ENCODE measurements at regions not wholly inside any gene's neighbourhood (a gene's known extent, or its start where the extent isn't known, plus 50 kb on each side); places are given as distances from the start of the nearest gene placed in this dataset.

GRCh38 chr11:109133159-109133558 lies 288.8 kb upstream of the C11orf87 start:
- DNase-seq: no peak
- H4K12ac ChIP-seq (ENCODE audit: low read depth, low read length): no peak overlapping the region
- H3K27ac ChIP-seq (ENCODE audit: low read depth, low read length): no peak overlapping the region
- no peak overlapping the region for H4K91ac ChIP-seq (ENCODE audit: low read depth, low read length)
- H3K27me3 ChIP-seq (ENCODE audit: insufficient read depth, low read length): no peaks in the 10 kb centered on the region
- no CpG with 5 or more reads among the region's 4 CpGs for WGBS (ENCODE audit: extremely low coverage, insufficient coverage, insufficient read length)
- no peak overlapping the region for H3K14ac ChIP-seq (ENCODE audit: low read length)
- no peaks in the 10 kb centered on the region for H3K79me2 ChIP-seq (ENCODE audit: control insufficient read depth, insufficient read depth, low read length, poor library complexity)
- no peak overlapping the region for H3K4ac ChIP-seq (ENCODE audit: low read depth, low read length)
- H2AK5ac ChIP-seq (ENCODE audit: low read length): no peak overlapping the region
- H4K8ac ChIP-seq (ENCODE audit: low read depth, low read length): no peak overlapping the region
- no peak overlapping the region for H3K4me2 ChIP-seq (ENCODE audit: low read length)
- H3K9ac ChIP-seq (ENCODE audit: low read length): no peak overlapping the region
- H3K4me1 ChIP-seq (ENCODE audit: control insufficient read depth in 1 of 2, insufficient read depth in 2 of 2, low read length in 2 of 2): no peaks in the 10 kb centered on the region
- H3K9me3 ChIP-seq (ENCODE audit: insufficient read depth, low read depth, low read length): no peaks in the 10 kb centered on the region
- H2BK12ac ChIP-seq (ENCODE audit: low read length): no peak overlapping the region
- no peak overlapping the region for H3K4me3 ChIP-seq (ENCODE audit: low read depth, low read length)
- H2AFZ ChIP-seq (ENCODE audit: insufficient read depth, low read length, poor library complexity): no peak overlapping the region
- no peaks in the 10 kb centered on the region for H3K36me3 ChIP-seq (ENCODE audit: control insufficient read depth in 1 of 2, insufficient read depth in 2 of 2, low read length in 2 of 2)
- no peaks in the 10 kb centered on the region for H3K79me1 ChIP-seq (ENCODE audit: low read length)
- H3K18ac ChIP-seq (ENCODE audit: low read length): no peak overlapping the region
- no peak overlapping the region for H2BK5ac ChIP-seq (ENCODE audit: low read depth, low read length, poor library complexity)
- no peak overlapping the region for H2BK120ac ChIP-seq (ENCODE audit: insufficient read depth, low read length, poor library complexity)
- no peak overlapping the region for H3K23ac ChIP-seq (ENCODE audit: low read length)

DNA sequence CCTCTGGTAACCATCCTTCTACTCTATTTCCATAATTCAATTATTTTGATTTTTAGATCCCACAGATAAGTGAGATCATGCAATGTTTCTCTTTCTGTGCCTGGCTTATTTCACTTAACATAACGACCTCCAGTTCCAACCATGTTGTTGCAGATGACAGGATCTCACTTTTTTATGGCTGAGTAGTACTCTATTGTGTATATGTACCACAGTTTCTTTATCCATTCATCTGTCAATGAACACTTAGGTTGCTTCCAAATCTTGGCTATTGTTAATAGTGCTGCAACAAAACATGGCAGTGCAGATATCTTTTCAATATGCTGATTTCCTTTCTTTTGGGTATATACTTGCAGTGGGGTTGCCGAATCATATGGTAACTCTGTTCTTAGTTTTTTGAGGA lies 286.4 kb upstream of the C11orf87 start:
- no peak overlapping the region for H2BK5ac ChIP-seq (ENCODE audit: low read depth, low read length, poor library complexity)
- H3K79me2 ChIP-seq (ENCODE audit: control insufficient read depth, insufficient read depth, low read length, poor library complexity): no peaks in the 10 kb centered on the region
- no CpG with 5 or more reads among the region's 2 CpGs for WGBS (ENCODE audit: extremely low coverage, insufficient coverage, insufficient read length)
- H2BK12ac ChIP-seq (ENCODE audit: low read length): no peak overlapping the region
- H3K79me1 ChIP-seq (ENCODE audit: low read length): no peaks in the 10 kb centered on the region
- no peaks in the 10 kb centered on the region for H3K4me1 ChIP-seq (ENCODE audit: control insufficient read depth in 1 of 2, insufficient read depth in 2 of 2, low read length in 2 of 2)
- no peak overlapping the region for H3K27ac ChIP-seq (ENCODE audit: low read depth, low read length)
- H2AK5ac ChIP-seq (ENCODE audit: low read length): no peak overlapping the region
- no peak overlapping the region for H4K12ac ChIP-seq (ENCODE audit: low read depth, low read length)
- no peak overlapping the region for H3K4me3 ChIP-seq (ENCODE audit: low read depth, low read length)
- H3K9ac ChIP-seq (ENCODE audit: low read length): no peak overlapping the region
- H4K91ac ChIP-seq (ENCODE audit: low read depth, low read length): no peak overlapping the region
- no peak overlapping the region for H3K4ac ChIP-seq (ENCODE audit: low read depth, low read length)
- H3K14ac ChIP-seq (ENCODE audit: low read length): no peak overlapping the region
- no peak for DNase-seq
- no peak overlapping the region for H3K18ac ChIP-seq (ENCODE audit: low read length)
- H2AFZ ChIP-seq (ENCODE audit: insufficient read depth, low read length, poor library complexity): no peak overlapping the region
- no peak overlapping the region for H3K4me2 ChIP-seq (ENCODE audit: low read length)
- H3K27me3 ChIP-seq (ENCODE audit: insufficient read depth, low read length): no peaks in the 10 kb centered on the region
- no peaks in the 10 kb centered on the region for H3K36me3 ChIP-seq (ENCODE audit: control insufficient read depth in 1 of 2, insufficient read depth in 2 of 2, low read length in 2 of 2)
- no peak overlapping the region for H2BK120ac ChIP-seq (ENCODE audit: insufficient read depth, low read length, poor library complexity)
- H4K8ac ChIP-seq (ENCODE audit: low read depth, low read length): no peak overlapping the region
- no peak overlapping the region for H3K23ac ChIP-seq (ENCODE audit: low read length)
- no peaks in the 10 kb centered on the region for H3K9me3 ChIP-seq (ENCODE audit: insufficient read depth, low read depth, low read length)

- Histone ChIP-seq H2BK120ac (ENCODE audit: insufficient read depth, low read length, poor library complexity) (no peak overlapping the region), H3K36me3 (ENCODE audit: control insufficient read depth in 1 of 2, insufficient read depth in 2 of 2, low read length in 2 of 2) (no peaks in the 10 kb centered on the region), H3K9ac (ENCODE audit: low read length) (no peak overlapping the region), H3K79me1 (ENCODE audit: low read length) (no peaks in the 10 kb centered on the region), H3K27ac (ENCODE audit: low read depth, low read length) (no peak overlapping the region), H2AK5ac (ENCODE audit: low read length) (no peak overlapping the region), H4K12ac (ENCODE audit: low read depth, low read length) (no peak overlapping the region), H4K91ac (ENCODE audit: low read depth, low read length) (no peak overlapping the region), H2BK5ac (ENCODE audit: low read depth, low read length, poor library complexity) (no peak overlapping the region), H3K18ac (ENCODE audit: low read length) (no peak overlapping the region), H4K8ac (ENCODE audit: low read depth, low read length) (no peak overlapping the region), H3K4me3 (ENCODE audit: low read depth, low read length) (no peak overlapping the region), H3K27me3 (ENCODE audit: insufficient read depth, low read length) (no peaks in the 10 kb centered on the region), H3K14ac (ENCODE audit: low read length) (no peak overlapping the region), H2AFZ (ENCODE audit: insufficient read depth, low read length, poor library complexity) (no peak overlapping the region), H3K4ac (ENCODE audit: low read depth, low read length) (no peak overlapping the region), H2BK12ac (ENCODE audit: low read length) (no peak overlapping the region), H3K79me2 (ENCODE audit: control insufficient read depth, insufficient read depth, low read length, poor library complexity) (no peaks in the 10 kb centered on the region), H3K4me1 (ENCODE audit: control insufficient read depth in 1 of 2, insufficient read depth in 2 of 2, low read length in 2 of 2) (no peaks in the 10 kb centered on the region), H3K23ac (ENCODE audit: low read length) (no peak overlapping the region), H3K4me2 (ENCODE audit: low read length) (no peak overlapping the region), H3K9me3 (ENCODE audit: insufficient read depth, low read depth, low read length) (no peaks in the 10 kb centered on the region)
- DNase-seq: no peak
These were observed 283.8 kb upstream of the C11orf87 start for GRCh38 chr11:109138196-109138595.

DNA sequence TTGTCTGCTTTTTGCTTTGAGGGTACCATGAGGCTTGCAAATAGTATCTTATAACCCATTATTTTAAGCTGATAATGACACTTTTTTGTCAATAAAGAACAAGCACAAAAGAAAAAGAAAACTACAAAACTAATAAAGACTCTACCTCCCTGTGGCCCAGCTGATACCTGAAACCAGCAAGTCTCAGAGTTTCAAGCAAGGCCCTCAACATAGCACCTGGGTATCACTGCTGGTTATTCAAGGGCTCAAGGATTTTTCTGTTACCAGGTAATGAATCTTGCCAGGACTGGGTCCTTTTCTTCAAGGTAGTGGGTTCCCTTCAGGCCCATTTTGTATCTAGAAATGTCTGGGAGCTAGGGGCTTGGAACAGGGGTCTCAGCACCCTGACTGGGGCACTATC lies 281.6 kb upstream of the C11orf87 start:
- Histone ChIP-seq H4K91ac (ENCODE audit: low read depth, low read length) (no peak overlapping the region), H2BK12ac (ENCODE audit: low read length) (no peak overlapping the region), H3K9me3 (ENCODE audit: insufficient read depth, low read depth, low read length) (no peaks in the 10 kb centered on the region), H3K23ac (ENCODE audit: low read length) (no peak overlapping the region), H3K79me1 (ENCODE audit: low read length) (no peaks in the 10 kb centered on the region), H3K4me2 (ENCODE audit: low read length) (no peak overlapping the region), H2AFZ (ENCODE audit: insufficient read depth, low read length, poor library complexity) (no peak overlapping the region), H3K36me3 (ENCODE audit: control insufficient read depth in 1 of 2, insufficient read depth in 2 of 2, low read length in 2 of 2) (no peaks in the 10 kb centered on the region), H3K4me1 (ENCODE audit: control insufficient read depth in 1 of 2, insufficient read depth in 2 of 2, low read length in 2 of 2) (no peaks in the 10 kb centered on the region), H2BK5ac (ENCODE audit: low read depth, low read length, poor library complexity) (no peak overlapping the region), H3K79me2 (ENCODE audit: control insufficient read depth, insufficient read depth, low read length, poor library complexity) (no peaks in the 10 kb centered on the region), H3K9ac (ENCODE audit: low read length) (no peak overlapping the region), H2AK5ac (ENCODE audit: low read length) (no peak overlapping the region), H2BK120ac (ENCODE audit: insufficient read depth, low read length, poor library complexity) (no peak overlapping the region), H3K4ac (ENCODE audit: low read depth, low read length) (no peak overlapping the region), H3K27me3 (ENCODE audit: insufficient read depth, low read length) (no peaks in the 10 kb centered on the region), H3K14ac (ENCODE audit: low read length) (no peak overlapping the region), H3K27ac (ENCODE audit: low read depth, low read length) (no peak overlapping the region), H3K18ac (ENCODE audit: low read length) (no peak overlapping the region), H3K4me3 (ENCODE audit: low read depth, low read length) (no peak overlapping the region), H4K12ac (ENCODE audit: low read depth, low read length) (no peak overlapping the region), H4K8ac (ENCODE audit: low read depth, low read length) (no peak overlapping the region)
- DNase-seq: no peak

All from trophoblast cell (in vitro differentiated cells and primary cell).